Mucosa of descending colon (tissue), 3 donors: ENCODE measurements at regions not wholly inside any gene's neighbourhood (a gene's known extent, or its start where the extent isn't known, plus 50 kb on each side); places are given as distances from the start of the nearest gene placed in this dataset.
"Not testable (repeated sequence)": the region's sequence is repeated elsewhere in the genome, so short reads cannot be mapped to it uniquely, and the experiment has no call there.

Experiments
- ATAC-seq: fragments of 200-7000 bp; cut with Tn5 transposase; one replicate; pipeline ENCODE4 v1.9.1; 2020; ENCODE audit warnings: mild to moderate bottlenecking, moderate library complexity
- DNase-seq, 3 donors: peaks; one replicate each; pipeline ENCODE4 v3.0.0-alpha.2; 2020
- H3K36me3 ChIP-seq: fragments of 200-600 bp; one replicate; pipeline ENCODE4 v1.8.0; 2021; ENCODE audit warnings: low read depth, mild to moderate bottlenecking
- H3K4me1 ChIP-seq: fragments of 200-600 bp; one replicate; pipeline ENCODE4 v1.8.0; 2021; ENCODE audit warnings: low read depth, mild to moderate bottlenecking
- H3K4me3 ChIP-seq: fragments of 200-600 bp; one replicate; pipeline ENCODE4 v1.8.0; 2021; ENCODE audit warnings: mild to moderate bottlenecking
- H3K9me3 ChIP-seq: fragments of 200-600 bp; one replicate; pipeline ENCODE4 v1.8.0; 2021; ENCODE audit warnings: mild to moderate bottlenecking
- CTCF ChIP-seq: fragments of 200-600 bp; IDR thresholded peaks from one replicate; pipeline ENCODE4 v1.8.0; 2022; ENCODE audit warnings: antibody characterized with exemption, mild to moderate bottlenecking
- intact Hi-C, 2 donors: fragments of 100-400 bp; cut with DNase I in 1 of 2; cut with micrococcal nuclease in 1 of 2; formaldehyde crosslinking; loops; one replicate each; pipeline versions ENCODE4 v1.11.0 to v1.11.1; 2022; cut with DNase I, micrococcal nuclease
- donor health status: DM: no; HTN: no; CAD: no; lungs with moderate emphysema.
- donor health status: DM: no; HTN: no; CAD: no.
- donor health status: DM: no; HTN: yes; CAD: no.

- Histone ChIP-seq H3K9me3 (no peaks in the 10 kb centered on the region), H3K4me1 (no peaks in the 10 kb centered on the region), H3K4me3 (no peak overlapping the region), H3K36me3 (no peaks in the 10 kb centered on the region)
- ATAC-seq = no peak
- intact Hi-C loops = no loop called here
- TF ChIP-seq CTCF = no peak
- no peak for DNase-seq
These were observed 468.7 kb downstream of the FRK start for GRCh38 chr6:115592025-115592424.

GRCh38 chr6:115589072-115589471, 471.6 kb downstream of the FRK start:
- H3K4me3 ChIP-seq, H3K36me3 ChIP-seq, H3K9me3 ChIP-seq, ATAC-seq, H3K4me1 ChIP-seq, DNase-seq, intact Hi-C loops: not testable (repeated sequence)

GRCh38 chr6:115583290-115583689, 477.4 kb downstream of the FRK start:
- no peaks in the 10 kb centered on the region for H3K9me3 ChIP-seq
- TF ChIP-seq CTCF = no peak
- no peak for ATAC-seq

GRCh38 chr6:115582386-115582785, 478.3 kb downstream of the FRK start:
- ATAC-seq (no peak), DNase-seq (no peak)
- intact Hi-C loops = no loop called here
- TF ChIP-seq CTCF = no peak
- no peak overlapping the region for H3K4me3 ChIP-seq
- no peaks in the 10 kb centered on the region for H3K4me1 ChIP-seq
- no peaks in the 10 kb centered on the region for H3K9me3 ChIP-seq
- H3K36me3 ChIP-seq = no peaks in the 10 kb centered on the region

More at GRCh38 chr6:115583290-115583689, 477.4 kb downstream of the FRK start:
- intact Hi-C loops = no loop called here
- no peaks in the 10 kb centered on the region for H3K36me3 ChIP-seq
- no peak for DNase-seq
- H3K4me3 ChIP-seq = no peak overlapping the region
- no peaks in the 10 kb centered on the region for H3K4me1 ChIP-seq

GRCh38 chr6:115579565-115579964, 481.1 kb downstream of the FRK start:
- H3K9me3 ChIP-seq, intact Hi-C loops, ATAC-seq: not testable (repeated sequence)

GRCh38 chr6:115577270-115577669, 483.4 kb downstream of the FRK start:
- no peak for TF ChIP-seq CTCF
- Histone ChIP-seq H3K4me3 (no peak overlapping the region), H3K9me3 (peaks cover 5% of the 10 kb centered on the region), H3K36me3 (no peaks in the 10 kb centered on the region), H3K4me1 (no peaks in the 10 kb centered on the region)
- ATAC-seq (no peak), DNase-seq (no peak)
- intact Hi-C loops = no loop called here

More at GRCh38 chr6:115579565-115579964, 481.1 kb downstream of the FRK start:
- not testable (repeated sequence) for H3K4me3 ChIP-seq, H3K36me3 ChIP-seq, DNase-seq, H3K4me1 ChIP-seq

- intact Hi-C loops = no loop called here
- ATAC-seq = no peak
- TF ChIP-seq CTCF = no peak
- no peaks in the 10 kb centered on the region for H3K4me1 ChIP-seq
- H3K4me3 ChIP-seq = no peak overlapping the region
- H3K36me3 ChIP-seq = no peaks in the 10 kb centered on the region
- H3K9me3 ChIP-seq = peaks cover 5% of the 10 kb centered on the region
- DNase-seq = no peak
These were observed 485.4 kb downstream of the FRK start for GRCh38 chr6:115575285-115575684.
